NCI-H1417 (cell line): ENCODE measurements at regions not wholly inside any gene's neighbourhood (a gene's known extent, or its start where the extent isn't known, plus 50 kb on each side); places are given as distances from the start of the nearest gene placed in this dataset.
A peak's percentile ranks its signal among the peaks of the same experiment; 100 is the strongest.
"Not testable (repeated sequence)": the region's sequence is repeated elsewhere in the genome, so short reads cannot be mapped to it uniquely, and the experiment has no call there.

Experiments
- DNase-seq, 3 experiments: peaks; one replicate each; lab custom pipeline; 2025; lab: John Stamatoyannopoulos, UW

DNA sequence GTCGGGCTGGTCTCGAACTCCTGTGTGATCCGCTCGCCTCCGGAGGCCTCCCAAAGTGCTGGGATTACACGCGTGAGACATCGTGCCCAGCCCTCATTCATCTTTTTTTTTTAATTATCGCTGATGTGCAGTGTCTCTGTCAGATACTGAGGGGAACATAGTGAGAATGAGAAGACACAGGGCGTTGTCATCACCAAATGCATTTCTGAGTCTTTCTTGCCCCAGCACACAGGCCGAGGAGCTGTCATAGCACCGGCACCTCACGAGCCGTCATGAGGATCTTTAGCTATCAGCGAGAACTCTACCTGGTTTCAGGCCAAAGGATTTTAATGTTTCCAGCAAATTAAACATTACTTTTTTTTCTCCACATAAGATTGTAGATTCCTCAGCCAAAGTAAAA lies 548.0 kb upstream of the SOX11 start:
- DNase-seq = no peak

DNA sequence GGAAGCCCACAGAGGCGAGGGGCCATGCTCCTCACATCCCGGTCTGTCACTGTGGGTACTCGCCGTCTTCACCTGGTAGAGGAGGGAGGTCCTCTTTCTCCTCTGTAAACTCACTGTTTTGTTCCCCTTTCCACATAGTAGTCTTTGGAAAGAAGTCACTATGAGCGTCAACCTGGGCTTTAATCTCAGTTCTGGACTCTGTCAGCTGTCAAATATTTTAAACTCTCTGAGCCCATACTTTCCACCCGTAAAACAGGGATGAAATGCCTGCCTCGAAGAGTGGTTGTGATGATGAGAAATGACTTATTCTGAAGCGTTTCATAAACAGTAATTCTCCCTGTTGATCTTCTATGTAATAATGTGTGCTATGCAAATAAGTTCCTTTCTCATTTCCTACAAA lies 547.1 kb upstream of the SOX11 start:
- peak in 2 of 3 experiments; percentile 12 to 65 for DNase-seq

DNA sequence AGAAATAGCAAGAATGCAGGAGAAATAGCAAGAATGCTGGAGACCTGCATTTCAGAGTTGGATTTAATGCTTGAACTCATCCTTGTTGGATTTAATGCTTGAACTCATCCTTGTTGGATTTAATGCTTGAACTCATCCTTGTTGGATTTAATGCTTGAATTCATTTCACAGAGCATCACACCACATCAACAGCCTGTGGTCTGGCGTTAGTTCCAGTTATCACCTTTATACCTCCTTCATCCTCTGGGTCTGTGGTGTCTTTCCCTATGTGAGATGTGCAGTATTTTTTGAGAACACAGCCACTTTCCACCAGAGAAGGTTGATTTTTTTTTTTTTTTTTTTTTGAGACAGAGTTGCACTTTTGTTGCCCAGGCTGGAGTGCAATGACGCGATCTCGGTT lies 546.4 kb upstream of the SOX11 start:
- DNase-seq = peak in 1 of 3 experiments; percentile 55

DNA sequence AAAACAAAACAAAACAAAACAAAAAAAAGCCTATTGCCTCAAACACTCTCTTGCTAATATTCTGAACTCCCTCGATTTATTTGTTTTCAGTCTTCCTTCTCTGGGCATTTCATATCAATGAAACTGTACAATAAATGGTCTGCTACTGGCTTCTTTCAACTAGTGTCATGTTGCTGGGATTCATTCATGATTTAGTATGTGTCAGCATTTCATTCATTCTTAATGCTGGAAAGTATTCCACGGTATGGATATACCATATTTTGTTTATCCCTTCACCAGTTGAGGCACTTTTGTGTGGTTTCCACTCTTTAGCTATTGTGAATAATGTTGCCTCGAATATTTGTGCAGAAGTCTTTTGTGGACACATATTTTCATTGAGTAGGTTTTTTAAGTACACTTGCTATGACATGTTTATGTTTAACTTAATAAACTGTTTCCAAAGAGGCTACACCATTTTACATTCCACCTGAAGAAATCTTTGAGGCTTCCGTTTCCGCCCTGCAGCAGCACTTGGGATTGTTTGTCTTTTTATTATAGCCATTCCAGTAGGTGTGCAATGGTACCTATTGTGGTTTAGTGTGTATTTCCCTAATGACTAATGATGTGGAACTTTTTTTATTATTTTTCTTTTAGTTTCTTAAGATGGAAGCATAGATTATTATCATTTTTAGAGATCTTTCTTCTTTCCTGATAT lies 543.6 kb upstream of the SOX11 start:
- DNase-seq = no peak

DNA sequence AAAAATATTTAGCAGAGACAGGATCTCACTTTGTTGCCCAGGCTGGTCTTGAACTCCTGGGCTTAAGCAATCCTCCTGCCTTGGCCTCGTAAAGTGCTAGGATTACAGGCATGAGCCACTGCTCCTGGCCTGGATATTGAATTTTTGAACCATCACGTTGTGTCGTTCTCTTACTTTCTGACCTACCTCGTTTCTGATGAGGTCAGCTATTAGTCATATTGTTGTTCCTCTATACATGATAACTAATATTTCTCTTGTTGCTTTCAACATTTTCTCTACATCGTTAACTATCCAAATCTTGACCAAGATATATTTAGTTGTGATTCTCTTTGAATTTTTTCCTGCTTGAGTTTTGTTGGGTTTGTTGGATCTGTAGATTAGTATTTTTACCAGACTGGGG lies 541.3 kb upstream of the SOX11 start:
- no peak for DNase-seq

DNA sequence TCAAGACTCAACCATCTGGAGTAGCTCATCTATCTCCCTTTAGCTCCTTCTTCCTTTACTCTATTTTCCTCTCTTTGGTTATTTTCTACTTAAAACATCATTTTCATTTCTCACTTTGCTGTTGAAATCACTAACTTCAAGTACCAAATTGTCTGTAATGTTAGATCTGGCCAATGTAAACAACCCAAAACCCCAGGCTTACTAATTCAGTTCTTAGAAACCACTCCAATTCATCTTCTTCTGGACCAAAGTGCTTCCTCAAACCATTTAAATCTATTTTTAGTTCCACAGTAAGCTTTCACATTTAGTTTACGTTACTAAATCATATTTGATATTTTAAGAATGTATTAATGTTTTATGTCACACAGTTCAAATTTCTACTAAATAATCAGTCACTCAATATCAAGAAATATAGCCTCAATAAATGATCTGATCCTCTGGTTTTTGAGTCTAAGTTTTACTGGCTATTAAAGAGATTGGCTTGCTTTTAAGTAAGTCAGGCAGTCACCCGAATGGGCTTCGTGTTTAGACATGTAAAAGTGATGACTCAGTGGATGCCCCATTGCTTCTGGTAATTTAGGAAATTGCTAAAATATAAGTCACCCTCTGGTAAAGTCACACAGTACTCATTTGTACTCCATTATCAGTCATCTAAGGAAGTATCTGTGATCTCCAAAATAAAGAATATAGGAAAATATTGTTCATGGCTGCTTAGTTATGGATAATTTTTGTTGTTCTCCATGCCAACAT lies 527.2 kb upstream of the SOX11 start:
- peak in 2 of 3 experiments; percentile 46 to 81 for DNase-seq

DNA sequence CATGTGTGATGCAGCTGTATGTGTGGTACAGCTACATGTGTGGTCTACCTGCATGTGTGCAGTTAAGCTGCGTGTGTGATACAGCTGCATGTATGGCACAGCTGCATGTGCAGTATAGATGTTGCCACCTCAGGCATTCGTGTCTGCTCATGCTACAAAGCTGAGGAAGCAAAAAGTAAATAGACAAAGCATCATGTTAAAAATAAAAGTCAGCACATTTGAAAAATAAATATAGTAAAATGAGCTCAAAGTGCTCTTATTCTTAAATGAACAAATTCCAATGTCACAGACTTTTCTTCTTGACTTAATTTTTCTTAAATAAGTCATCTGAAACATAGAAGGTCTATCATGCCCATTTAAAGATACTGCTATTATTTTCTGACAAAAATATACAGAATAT lies 519.3 kb upstream of the SOX11 start:
- DNase-seq = no peak

DNA sequence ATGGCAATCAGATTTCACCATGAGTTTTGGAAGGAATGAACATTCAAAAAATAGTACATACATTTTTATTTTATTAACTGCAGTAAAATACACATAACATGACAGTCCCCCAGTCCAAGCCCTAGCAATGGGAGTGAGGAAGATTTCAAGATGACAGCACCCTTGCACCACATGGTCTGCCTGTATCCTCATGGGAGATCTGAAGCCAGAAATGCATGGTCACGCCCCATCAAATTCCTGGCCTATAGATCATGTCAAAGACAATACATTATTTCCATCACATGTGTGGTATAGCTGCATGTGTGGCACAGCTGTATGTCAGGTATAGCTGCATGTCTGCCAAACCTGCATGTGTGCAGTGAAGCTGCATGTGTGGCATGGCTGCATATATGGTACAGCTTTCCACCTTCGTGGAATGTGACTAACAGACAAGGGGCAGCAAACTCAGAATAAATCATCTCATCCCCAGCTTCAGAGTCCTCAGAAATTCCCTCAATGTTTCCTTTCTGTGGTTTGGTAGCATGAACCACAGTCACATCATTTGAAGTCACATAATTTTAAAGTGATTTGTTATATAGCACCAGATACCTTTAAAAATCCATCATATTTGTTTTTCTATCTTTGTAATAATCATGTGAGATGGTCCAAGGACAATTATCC lies 518.2 kb upstream of the SOX11 start:
- DNase-seq = no peak

DNA sequence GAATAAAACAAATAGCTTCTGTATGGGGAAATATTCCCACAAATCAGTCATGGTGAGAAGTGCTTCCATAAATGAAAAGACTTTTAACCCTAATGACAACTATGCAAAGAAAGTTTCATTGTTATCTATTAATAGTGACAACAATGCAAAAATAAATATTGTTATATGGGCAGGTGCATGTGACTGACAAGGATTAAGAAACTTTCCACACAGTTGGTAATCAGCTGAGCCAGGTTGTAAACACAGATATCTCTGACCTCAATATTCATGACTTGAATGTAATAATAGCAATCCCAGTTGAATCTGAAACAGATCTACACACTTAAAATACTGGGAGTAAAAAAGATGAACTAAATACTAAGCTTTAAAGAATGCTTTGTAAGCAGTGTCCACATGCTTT lies 517.0 kb upstream of the SOX11 start:
- DNase-seq = peak in 1 of 3 experiments; percentile 30

DNA sequence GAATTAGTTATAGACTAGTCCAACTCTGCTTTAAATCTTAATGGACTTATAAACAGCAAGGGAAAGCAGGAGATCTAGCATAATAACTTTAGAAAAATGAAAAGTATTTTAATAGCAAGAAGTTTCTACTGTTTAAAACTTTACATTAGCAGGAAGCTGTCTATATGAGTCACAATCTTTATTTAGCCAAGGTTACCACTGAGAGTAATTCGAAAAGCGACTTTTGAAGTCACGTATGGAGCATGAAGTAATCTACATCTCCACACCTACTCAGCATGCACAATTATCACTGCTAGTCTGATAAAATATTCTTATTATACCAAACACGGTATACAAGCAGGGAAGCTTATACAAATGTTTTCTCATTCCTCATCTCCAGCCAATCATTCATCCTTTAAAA lies 515.4 kb upstream of the SOX11 start:
- DNase-seq = no peak

DNA sequence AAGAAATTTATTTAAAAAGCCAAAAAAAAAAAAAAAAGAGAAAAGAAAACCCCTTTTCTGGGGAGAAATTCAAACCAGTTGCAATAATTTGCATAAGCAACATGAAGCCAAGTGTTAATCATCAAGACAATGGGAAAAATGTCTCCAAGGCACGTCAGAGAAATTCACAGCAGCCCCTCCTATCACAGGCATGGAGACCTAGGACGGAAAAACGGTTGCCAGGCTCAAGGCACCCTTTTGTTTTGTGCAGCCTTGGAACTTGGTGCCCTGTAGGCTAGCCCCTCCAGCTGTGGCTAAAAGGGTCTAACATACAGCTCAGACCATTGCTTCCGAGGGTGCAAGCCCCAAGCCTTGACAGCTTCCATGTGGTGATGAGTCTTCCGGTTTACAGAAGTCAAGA lies 509.2 kb upstream of the SOX11 start:
- DNase-seq = no peak

DNA sequence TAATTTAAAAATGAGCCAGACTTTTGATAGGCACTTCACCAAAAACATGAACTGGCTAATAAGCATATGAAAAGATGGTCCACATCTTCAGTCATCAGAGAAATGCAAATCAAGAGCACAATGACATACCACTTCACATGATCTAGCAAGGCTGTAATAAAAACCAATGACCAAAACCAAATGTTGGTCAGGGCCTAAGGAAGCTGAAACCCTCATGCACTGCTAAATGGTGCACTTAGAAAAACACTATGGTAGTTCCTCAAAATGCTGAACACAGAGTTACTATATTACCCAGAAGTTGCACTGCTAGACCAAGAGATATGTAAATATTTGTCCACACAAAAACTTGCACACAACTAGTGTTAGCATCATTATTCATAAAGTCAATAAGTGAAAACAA lies 504.9 kb upstream of the SOX11 start:
- peak in 1 of 3 experiments; percentile 12 for DNase-seq

DNA sequence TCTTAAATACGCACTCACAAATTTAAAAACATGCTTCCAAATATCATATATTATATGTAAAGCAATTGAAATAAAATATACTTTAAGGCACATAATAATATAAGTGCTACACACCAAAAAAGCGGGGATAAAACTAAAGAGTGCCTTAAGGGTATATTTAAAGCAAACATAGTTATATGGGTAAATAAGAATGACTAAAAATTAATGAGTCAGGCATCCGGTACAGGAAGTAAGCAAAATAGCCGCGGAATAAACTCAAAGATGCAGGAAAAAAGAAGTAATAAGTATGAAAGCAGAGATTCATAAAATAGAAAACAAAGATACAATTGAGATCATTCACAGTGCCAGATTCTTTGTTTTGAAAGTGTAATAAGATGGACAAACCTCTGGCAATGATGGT lies 503.5 kb upstream of the SOX11 start:
- peak in 1 of 3 experiments; percentile 52 for DNase-seq

DNA sequence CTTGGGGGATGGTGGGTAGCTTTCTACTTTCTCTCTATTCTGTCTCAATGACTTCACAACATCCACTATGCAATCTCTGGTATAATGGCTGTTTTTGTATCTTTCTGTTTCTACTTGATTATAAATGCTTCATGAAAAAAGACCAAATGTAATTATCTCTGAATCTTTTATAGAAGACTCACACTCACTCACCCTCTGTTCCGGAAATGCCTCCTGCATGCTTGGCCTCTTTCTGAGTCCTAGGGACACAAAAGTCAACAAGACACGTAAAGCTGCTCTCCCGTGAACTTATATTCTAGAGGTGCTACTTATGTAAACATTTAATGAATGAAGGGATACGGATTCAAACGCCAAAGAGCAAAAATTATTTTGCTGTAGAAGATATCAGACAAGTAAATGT lies 502.2 kb upstream of the SOX11 start:
- DNase-seq = no peak

DNA sequence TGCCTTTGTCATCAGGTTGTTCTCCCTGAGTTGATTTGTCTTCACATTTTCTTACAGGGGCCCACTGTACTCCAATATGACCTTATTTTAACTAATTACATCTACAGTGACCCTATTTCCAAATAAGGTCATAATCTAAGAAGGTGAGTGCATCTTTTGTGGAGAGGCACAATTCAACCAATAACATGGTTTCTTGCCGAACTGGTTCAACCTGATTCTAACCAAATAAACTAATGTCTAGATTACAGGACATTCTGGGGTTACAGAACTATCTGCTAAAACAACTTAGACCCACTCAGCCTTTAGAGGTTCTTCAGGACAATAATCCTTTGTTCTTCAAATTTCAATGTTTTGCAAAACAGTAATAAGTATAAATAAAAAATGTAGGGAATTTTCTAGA lies 496.5 kb upstream of the SOX11 start:
- DNase-seq = peak in 1 of 3 experiments; percentile 21

DNA sequence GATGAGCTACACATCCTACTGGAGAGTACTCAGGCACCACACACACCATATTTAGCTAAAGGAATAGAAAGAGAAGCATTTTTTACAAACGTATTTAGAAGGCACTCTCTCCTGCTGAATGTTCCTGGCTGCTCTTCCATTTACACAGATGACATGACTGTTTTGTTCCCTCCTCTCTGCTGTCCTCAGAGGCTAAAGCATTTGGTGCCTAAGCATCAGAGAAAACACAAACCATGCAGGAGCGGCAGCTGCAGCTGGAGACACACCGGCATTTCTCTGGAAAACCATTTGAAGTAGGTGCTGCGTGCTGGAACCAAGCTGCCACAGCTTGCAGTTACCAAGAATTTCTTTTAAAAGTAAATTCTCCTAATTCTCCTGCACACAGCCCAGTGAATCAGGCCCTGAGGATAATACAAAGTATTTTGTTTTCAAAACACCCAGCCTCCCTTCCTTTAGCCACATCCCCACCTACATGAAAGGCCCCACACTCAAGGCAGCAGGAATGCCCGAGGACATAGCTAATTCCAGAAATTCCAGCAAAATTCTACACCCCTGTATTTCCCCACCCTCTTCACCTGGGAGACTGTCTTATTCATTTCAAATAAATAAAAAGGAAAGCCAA lies 488.9 kb upstream of the SOX11 start:
- DNase-seq = peak in 2 of 3 experiments; percentile 6 to 41

DNA sequence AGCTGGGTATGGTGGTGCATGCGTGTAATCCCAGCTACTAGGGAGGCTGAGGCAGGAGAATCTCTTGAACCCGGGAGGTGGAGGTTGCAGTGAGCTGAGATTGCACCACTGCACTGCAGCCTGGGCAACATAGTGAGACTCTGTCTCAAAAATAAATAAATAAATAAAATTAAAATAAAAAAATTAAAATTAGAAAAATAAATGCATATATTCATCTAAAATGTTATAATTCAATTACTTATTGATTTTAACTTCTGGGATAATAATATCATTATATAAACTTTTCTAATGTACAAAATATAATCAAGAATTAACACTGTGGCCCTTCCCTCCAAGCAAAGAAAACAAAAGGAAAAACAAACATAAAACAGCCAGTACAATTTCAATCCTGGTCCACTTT lies 485.4 kb upstream of the SOX11 start:
- DNase-seq = not testable (repeated sequence)

DNA sequence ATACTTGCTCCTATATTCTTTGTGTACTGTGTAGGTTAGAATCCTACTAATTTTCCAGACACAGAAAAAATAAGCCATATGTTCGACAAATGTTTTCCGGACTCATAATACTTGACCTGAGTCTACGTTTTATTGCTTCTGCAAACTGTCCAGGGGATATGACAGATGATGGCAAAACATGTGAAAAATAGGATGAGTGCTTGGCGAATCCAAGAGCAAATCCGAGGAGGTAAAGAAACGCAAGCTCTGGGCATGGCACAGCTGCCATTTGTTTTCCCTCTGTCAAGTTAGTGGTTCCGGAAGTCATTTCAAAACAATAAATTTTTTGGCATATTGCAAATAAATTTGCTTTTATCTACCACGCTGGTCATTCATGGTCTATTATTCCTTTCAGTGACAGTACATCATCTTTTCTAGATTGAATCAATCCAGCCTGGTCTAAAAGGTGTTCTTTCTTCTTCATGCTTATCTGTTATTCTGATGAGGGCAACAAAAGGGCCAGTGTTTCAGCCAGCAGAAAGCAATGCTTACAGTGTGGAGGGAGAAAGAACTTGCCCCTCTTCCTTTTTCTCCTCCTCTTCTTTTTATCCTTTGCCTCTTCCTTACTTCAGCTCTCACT lies 476.1 kb upstream of the SOX11 start:
- no peak for DNase-seq

DNA sequence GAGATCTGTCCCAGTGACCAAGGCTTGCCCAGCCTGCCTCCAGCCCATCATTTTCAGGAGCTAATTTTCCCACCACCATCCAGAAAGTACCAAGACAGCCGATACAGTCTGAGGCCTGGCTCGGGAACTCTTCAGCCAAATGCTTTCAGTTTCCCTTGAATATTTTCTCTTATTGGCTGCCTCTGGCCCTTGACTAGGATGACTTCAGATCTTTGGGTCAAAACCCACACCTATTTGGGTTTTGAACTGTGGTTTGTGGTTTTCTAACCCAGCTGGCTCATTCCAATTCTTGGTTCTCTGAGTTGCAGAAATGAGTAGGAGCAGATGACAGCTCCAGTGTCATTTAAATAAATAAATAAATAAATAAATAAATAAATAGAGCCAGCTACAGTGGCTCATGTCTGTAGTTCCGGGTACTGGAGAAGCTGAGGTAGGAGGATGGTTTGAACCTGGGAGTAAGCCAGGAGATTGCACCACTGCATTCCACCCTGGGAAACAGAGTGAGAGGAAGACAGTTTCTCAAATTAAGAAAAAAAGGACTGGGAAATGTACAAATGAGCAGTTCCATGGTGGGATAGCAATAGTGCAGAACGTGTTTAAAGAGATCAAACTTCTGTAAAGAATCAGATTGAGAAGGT lies 465.0 kb upstream of the SOX11 start:
- no peak for DNase-seq

DNA sequence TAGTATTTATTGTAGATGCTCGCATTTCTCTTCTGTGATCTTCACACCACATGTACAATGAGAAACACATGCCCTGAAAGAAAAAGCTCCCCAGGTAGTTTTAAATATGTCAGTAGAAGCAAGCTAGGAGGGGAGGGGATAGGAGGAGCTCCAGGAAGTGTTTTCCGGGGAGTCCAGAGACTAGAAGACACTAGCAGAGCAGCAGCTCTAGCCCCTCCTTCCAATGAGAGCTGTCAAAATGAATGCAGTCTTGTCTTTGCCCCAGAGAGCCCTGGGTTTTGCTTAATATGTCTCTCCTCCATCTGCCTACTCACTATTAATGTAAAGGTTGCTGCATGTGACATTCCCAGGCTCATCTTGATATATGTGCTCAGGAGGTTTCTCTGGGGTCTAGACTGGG lies 462.6 kb upstream of the SOX11 start:
- DNase-seq = no peak

DNA sequence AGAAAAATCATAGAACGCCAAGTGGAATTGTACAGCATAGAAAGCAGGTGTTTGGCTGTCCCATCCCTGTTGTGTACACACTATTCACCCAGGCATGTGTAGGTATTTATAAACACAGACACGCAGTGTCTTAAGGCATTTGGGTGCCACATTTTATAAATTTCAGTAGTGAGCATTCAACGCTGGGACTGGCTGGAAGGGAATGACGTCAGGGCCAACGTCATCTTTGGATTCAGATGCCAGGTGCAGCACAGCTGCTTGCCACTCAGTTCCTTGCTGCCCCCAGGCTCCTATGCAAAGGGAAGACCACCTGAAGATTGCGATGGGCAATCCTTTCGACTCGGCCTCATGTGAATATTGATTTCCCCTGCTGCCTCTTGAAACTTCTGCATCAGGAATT lies 461.7 kb upstream of the SOX11 start:
- DNase-seq = no peak

DNA sequence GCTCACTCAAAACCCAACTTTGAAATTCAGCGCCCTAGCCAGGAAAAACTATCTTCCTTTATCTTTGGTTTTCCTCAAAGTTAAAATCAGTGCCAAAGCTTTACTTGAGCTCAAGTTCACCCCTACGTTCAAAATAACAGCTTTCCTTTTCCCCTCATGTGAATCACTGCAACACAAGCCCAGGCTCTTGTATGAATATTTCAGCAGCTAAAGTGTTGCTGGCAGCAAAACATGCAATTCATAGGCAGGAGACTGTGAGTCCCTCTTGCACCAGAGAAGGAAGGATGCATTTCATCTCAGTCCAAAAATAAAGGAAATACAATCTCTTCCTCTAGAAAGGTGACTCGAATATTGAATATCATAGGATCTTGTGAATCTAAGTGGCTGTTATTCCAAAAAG lies 461.3 kb upstream of the SOX11 start:
- no peak for DNase-seq
